ENCODE measurements at regions not wholly inside any gene's neighbourhood (a gene's known extent, or its start where the extent isn't known, plus 50 kb on each side); places are given as distances from the start of the nearest gene placed in this dataset.

DNA sequence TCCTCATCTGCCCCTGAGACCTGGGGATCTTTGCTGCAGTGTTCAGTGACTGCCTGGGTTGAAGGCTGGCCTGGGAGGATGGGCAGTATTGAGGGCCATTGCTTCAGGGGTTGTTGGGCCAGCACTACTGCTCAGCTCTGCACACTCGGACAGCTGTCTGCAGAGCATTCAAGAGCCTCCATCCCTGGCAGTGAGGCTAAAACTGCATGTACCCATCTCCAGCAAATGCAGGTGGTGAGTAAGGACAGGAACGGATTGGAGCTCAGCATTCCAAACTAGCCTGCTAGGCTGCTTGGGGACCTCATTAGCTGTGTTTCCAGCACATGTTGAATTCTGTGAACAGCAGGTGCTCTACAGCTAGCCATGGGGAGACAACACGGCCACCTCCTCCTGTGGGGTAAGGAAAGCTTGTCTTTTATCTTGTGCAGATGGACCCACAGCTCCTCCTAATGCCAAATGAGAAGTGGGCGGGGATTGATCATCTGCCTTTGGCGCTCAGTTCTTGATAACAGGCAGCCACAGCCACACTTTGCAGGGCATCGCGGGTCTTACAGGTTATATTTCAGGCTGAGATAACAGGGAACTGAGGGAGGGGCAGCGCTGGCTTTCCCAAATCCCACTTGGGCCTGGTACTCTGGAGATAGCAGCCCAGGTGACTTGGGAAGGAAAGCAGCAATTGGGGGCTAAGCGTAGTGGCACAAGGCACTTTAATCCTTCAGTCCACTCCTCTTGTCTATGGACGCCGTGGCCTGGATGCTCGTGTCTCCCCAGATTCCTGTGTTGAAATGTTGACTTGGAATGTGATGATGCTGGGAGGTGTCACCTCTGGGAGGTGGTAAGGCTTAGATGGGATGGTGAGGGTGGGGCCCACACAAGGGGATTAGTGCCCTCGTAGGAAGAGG is 254.5 kb upstream of the B3GAT1 start:
- no peak overlapping the region for H3K14ac ChIP-seq (ENCODE audit: insufficient read length)
- WGBS, 2 experiments (ENCODE audit: extremely low coverage in 1 of 2, insufficient coverage in 1 of 2, insufficient read length in 1 of 2, insufficient replicate concordance in 2 of 2, low coverage in 1 of 2, low lambda C conversion rate in 2 of 2, missing lambda C conversion rate in 1 of 2), result 91% methylated on average over 13 of the region's 13 CpGs; no CpG with 5 or more reads in 1 of the 2 experiments
- no peak overlapping the region for H3K4me2 ChIP-seq (ENCODE audit: insufficient read depth in 1 of 2, low read depth in 2 of 2, low read length in 2 of 2)
- H3K18ac ChIP-seq (ENCODE audit: extremely low read depth, low read length), result no peak overlapping the region
- peaks cover 3 to 12% of the 10 kb centered on the region in 2 experiments; a peak in 1 of 4 replicates for H3K9me3 ChIP-seq (ENCODE audit: insufficient read depth in 2 of 2, low read depth in 1 of 2, low read length in 1 of 2)
- ChIA-PET CTCF (ENCODE audit: partially characterized antibody) (interaction anchor here (0.9 to 1.7 kb wide), 4 partner anchors 12 to 148 kb away, joined by 3 to 4 read pairs (median 3); no protein-coding TSS in a partner anchor), POLR2A (ENCODE audit: partially characterized antibody) (no interaction called here)
- H3K79me2 ChIP-seq (ENCODE audit: control insufficient read depth in 1 of 2, insufficient read depth in 2 of 2, low read length in 2 of 2), result no peaks in the 10 kb centered on the region
- H2AFZ ChIP-seq (ENCODE audit: low read length), result no peak overlapping the region
- no peak overlapping the region for H2BK20ac ChIP-seq (ENCODE audit: low read length)
- H3K27me3 ChIP-seq (replicated peaks in 1 of 4; ENCODE audit: control insufficient read depth in 3 of 4, extremely low read depth in 1 of 4, insufficient read depth in 3 of 4, low read length in 3 of 4), result no peaks in the 10 kb centered on the region; a peak in 3 of 7 replicates
- no peaks in the 10 kb centered on the region for H3K23me2 ChIP-seq (ENCODE audit: low read depth, low read length)
- no peak overlapping the region for H4K8ac ChIP-seq (ENCODE audit: extremely low read depth, insufficient read depth, low read length)
- H3K36me3 ChIP-seq (ENCODE audit: control insufficient read depth in 2 of 4, insufficient read depth in 4 of 4, low read length in 3 of 4), result no peaks in the 10 kb centered on the region
- FAIRE-seq (no peak), DNase-seq (ENCODE audit: low read depth in 1 of 2, low spot score in 2 of 2) (no peak)
- no peak overlapping the region for H3K56ac ChIP-seq (replicated peaks; ENCODE audit: insufficient read length, low read depth, low read length)
- H3K23ac ChIP-seq (ENCODE audit: insufficient read length), result no peak overlapping the region
- H3K27ac ChIP-seq (ENCODE audit: low read depth, low read length), result no peak overlapping the region
- H3K4me3 ChIP-seq (ENCODE audit: extremely low read depth in 1 of 4, insufficient read depth in 2 of 4, low read depth in 3 of 4, low read length in 4 of 4), result no peak overlapping the region
- no peak overlapping the region for H2AK5ac ChIP-seq (ENCODE audit: low read depth, low read length)
- H3K79me1 ChIP-seq (ENCODE audit: low read depth, low read length), result no peaks in the 10 kb centered on the region
- no peak overlapping the region for H3K9ac ChIP-seq (replicated peaks in 1 of 4; ENCODE audit: extremely low read depth in 1 of 4, low read depth in 3 of 4, low read length in 3 of 4)
- H2BK15ac ChIP-seq (ENCODE audit: low read length), result no peak overlapping the region
- H2BK5ac ChIP-seq (ENCODE audit: low read depth, low read length), result no peak overlapping the region
- no peak overlapping the region for H3K4ac ChIP-seq (replicated peaks; ENCODE audit: insufficient read length, low read depth, low read length)
- no peak overlapping the region for H4K5ac ChIP-seq (ENCODE audit: insufficient read length, low read depth, low read length)
- peaks cover 0 to 3% (median 1%) of the 10 kb centered on the region in 4 experiments; a peak in 3 of 7 replicates for H3K4me1 ChIP-seq (replicated peaks in 1 of 4; ENCODE audit: control insufficient read depth in 3 of 4, insufficient read depth in 4 of 4, low read length in 3 of 4)
- H2BK120ac ChIP-seq (replicated peaks; ENCODE audit: low read depth, low read length), result no peak overlapping the region
- TF ChIP-seq GTF2F1 (IDR thresholded peaks at IDR 0.05; ENCODE audit: borderline replicate concordance, low read depth, low read length), result no peak
- no peak for TF ChIP-seq POLR2A (IDR thresholded peaks at IDR 0.05; ENCODE audit: control extremely low read depth in 1 of 2, low read depth in 2 of 2, low read length in 2 of 2)
- no peak for TF ChIP-seq SIX5 (IDR thresholded peaks at IDR 0.05; ENCODE audit: low read depth, low read length)
- no peak for TF ChIP-seq CBX8 (IDR thresholded peaks at IDR 0.05; ENCODE audit: borderline replicate concordance, low read depth, low read length)
- no peak for TF ChIP-seq PHF8 (conservative IDR thresholded peaks at IDR 0.05; ENCODE audit: low read depth, low read length)
- no peak for TF ChIP-seq RAD21 (IDR thresholded peaks at IDR 0.05 in 1 of 2, conservative IDR thresholded peaks at IDR 0.05 in 1 of 2; ENCODE audit: low read depth in 2 of 2, low read length in 2 of 2)
- no peak overlapping the region for H4K91ac ChIP-seq (replicated peaks; ENCODE audit: insufficient read length, low read length)
- no peak overlapping the region for H2BK12ac ChIP-seq (ENCODE audit: low read depth, low read length)
- no peaks in the 10 kb centered on the region for H4K20me1 ChIP-seq (replicated peaks in 1 of 2; ENCODE audit: control insufficient read depth in 1 of 2, insufficient read depth in 2 of 2, low read length in 2 of 2)
